Neural cell (in vitro differentiated cells): ENCODE measurements at regions not wholly inside any gene's neighbourhood (a gene's known extent, or its start where the extent isn't known, plus 50 kb on each side); places are given as distances from the start of the nearest gene placed in this dataset.

ENCODE experiments used
- H2AFZ ChIP-seq: fragments of 200-600, 300-800 bp; sonication (generic), shearing (Covaris generic); 2 replicates; pipeline ENCODE4 v1.6.0; 2014; ENCODE audit warnings: low read depth, mild to moderate bottlenecking, antibody characterized with exemption, low read length, moderate library complexity
- H3F3A ChIP-seq: fragments of 200-600 bp; shearing (Covaris generic); 2 replicates; pipeline ENCODE4 v1.6.1; 2016; ENCODE audit warnings: mild to moderate bottlenecking, moderate library complexity, mixed read lengths, antibody characterized with exemption, low read length; ENCODE audit not compliant: insufficient read depth, poor library complexity, severe bottlenecking
- H3K27ac ChIP-seq: fragments of 200-600, 300-800 bp; sonication (generic), shearing (Covaris generic); 2 replicates; pipeline ENCODE4 v1.5.1; 2014; ENCODE audit warnings: mild to moderate bottlenecking, low read length, moderate library complexity
- H3K27me3 ChIP-seq: fragments of 300-800, 200-600 bp; sonication (generic), shearing (Covaris generic); 2 replicates; pipeline ENCODE4 v1.6.0; 2014; ENCODE audit warnings: mild to moderate bottlenecking, low read depth, low read length, moderate library complexity; ENCODE audit not compliant: insufficient read depth
- H3K36me3 ChIP-seq: fragments of 300-800, 200-600 bp; sonication (generic), shearing (Covaris generic); 2 replicates; pipeline ENCODE4 v1.5.1; 2014; ENCODE audit warnings: mild to moderate bottlenecking, antibody characterized with exemption, low read length, moderate library complexity; ENCODE audit not compliant: insufficient read depth
- H3K4me2 ChIP-seq: fragments of 300-800, 200-600 bp; sonication (generic), shearing (Covaris generic); 2 replicates; pipeline ENCODE4 v1.6.0; 2014; ENCODE audit warnings: mild to moderate bottlenecking, low read length
- H3K4me3 ChIP-seq: fragments of 300-800, 200-600 bp; sonication (generic), shearing (Covaris generic); 2 replicates; pipeline ENCODE4 v1.5.1; 2014; ENCODE audit warnings: mild to moderate bottlenecking, low read length, moderate library complexity
- H3K79me2 ChIP-seq: fragments of 200-600 bp; shearing (Covaris generic); replicated peaks from 2 replicates; pipeline ENCODE4 v1.6.0; 2014; ENCODE audit warnings: mild to moderate bottlenecking, low read length, moderate library complexity; ENCODE audit not compliant: insufficient read depth
- H3K9ac ChIP-seq: fragments of 300-800, 200-600 bp; sonication (generic), shearing (Covaris generic); 2 replicates; pipeline ENCODE4 v1.6.1; 2016; ENCODE audit warnings: mild to moderate bottlenecking, low read length, mixed read lengths
- H3K9me2 ChIP-seq: fragments of 200-600 bp; shearing (Covaris generic); 2 replicates; pipeline ENCODE4 v1.6.1; 2016; ENCODE audit warnings: mild to moderate bottlenecking, low read length, mixed read lengths; ENCODE audit not compliant: insufficient read depth
- H3K9me3 ChIP-seq: fragments of 200-600, 300-800 bp; sonication (generic), shearing (Covaris generic); 2 replicates; pipeline ENCODE4 v1.6.1; 2016; ENCODE audit warnings: mild to moderate bottlenecking, mixed run types, low read length, moderate library complexity, mixed read lengths
- H4K20me1 ChIP-seq: fragments of 200-600 bp; shearing (Covaris generic); 2 replicates; pipeline ENCODE4 v1.6.1; 2016; ENCODE audit warnings: mild to moderate bottlenecking, mixed run types; ENCODE audit not compliant: insufficient read depth
- EP300 ChIP-seq: fragments of 450-650 bp; conservative IDR thresholded peaks from 2 replicates; pipeline ENCODE4 v1.6.1; 2014; ENCODE audit warnings: antibody characterized with exemption, mild to moderate bottlenecking, moderate library complexity; ENCODE audit not compliant: poor library complexity, severe bottlenecking
- EZH2 ChIP-seq: fragments of 200-600, 300-800 bp; shearing (Covaris generic), sonication (generic); IDR thresholded peaks from 2 replicates; pipeline ENCODE4 v1.6.1; 2014; ENCODE audit warnings: antibody characterized with exemption, low read length, borderline replicate concordance, mild to moderate bottlenecking; ENCODE audit not compliant: insufficient read depth, poor library complexity, severe bottlenecking
- MXI1 ChIP-seq: fragments of 450-650 bp; conservative IDR thresholded peaks from 2 replicates; pipeline ENCODE4 v1.6.1; 2014; ENCODE audit warnings: antibody characterized with exemption, mild to moderate bottlenecking; ENCODE audit not compliant: poor library complexity, severe bottlenecking
- POLR2AphosphoS5 ChIP-seq: IDR thresholded peaks from 2 replicates; pipeline ENCODE4 v1.6.1; 2012
- RAD21 ChIP-seq: fragments of 450-650 bp; conservative IDR thresholded peaks from 2 replicates; pipeline ENCODE4 v1.6.1; 2014; ENCODE audit warnings: antibody characterized with exemption, mild to moderate bottlenecking, moderate library complexity
- SMC3 ChIP-seq: fragments of 450-650 bp; conservative IDR thresholded peaks from 2 replicates; pipeline ENCODE4 v1.6.1; 2014; ENCODE audit warnings: antibody characterized with exemption, mild to moderate bottlenecking, moderate library complexity; ENCODE audit not compliant: poor library complexity
- TAF1 ChIP-seq: IDR thresholded peaks from 2 replicates; pipeline ENCODE4 v1.6.1; 2012; ENCODE audit warnings: low read depth
- TF ChIP-seq, protein P1 (sequence below): fragments of 450-650 bp; IDR thresholded peaks from 2 replicates; pipeline ENCODE4 v1.5.1; 2014; ENCODE audit warnings: antibody characterized with exemption, mild to moderate bottlenecking, moderate library complexity; ENCODE audit not compliant: poor library complexity, severe bottlenecking
- TF ChIP-seq, protein P2 (sequence below): IDR thresholded peaks from 2 replicates; pipeline ENCODE4 v1.6.1; 2012; ENCODE audit warnings: borderline replicate concordance

DNA sequence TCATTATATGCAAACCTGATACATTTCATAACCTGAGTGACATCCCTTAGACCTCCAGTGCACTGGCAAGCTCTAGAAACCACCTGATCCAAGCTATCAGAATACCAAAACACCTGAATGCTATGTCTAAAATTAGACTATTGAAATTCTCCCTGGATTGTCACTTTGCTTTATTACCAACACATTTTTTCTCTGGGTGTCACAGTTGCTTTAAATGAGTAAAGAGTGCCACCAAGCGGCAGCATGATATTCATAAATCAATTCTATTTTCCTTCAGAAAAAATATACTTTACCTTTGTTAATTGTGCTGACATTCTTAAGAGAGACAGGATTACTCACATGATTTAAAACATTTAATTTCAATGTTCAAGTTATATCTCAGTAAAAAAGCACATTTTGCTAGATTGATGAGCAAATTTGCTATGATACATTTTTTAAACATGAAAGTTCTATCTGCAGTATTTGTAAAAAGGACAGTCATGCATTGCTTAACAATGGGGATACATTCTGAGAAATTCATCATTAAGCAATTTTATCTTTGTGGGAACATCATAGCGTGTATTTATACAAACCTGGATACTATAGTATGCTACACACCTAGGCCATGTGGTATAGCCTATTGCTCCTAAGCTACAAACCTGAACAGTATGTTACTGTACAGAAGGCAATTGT, 338.4 kb upstream of the SLC39A10 start:
- peak overlapping the region; percentile 47 for H3K27ac ChIP-seq
- no peak for TF ChIP-seq TAF1
- TF ChIP-seq POLR2AphosphoS5 = no peak
- TF ChIP-seq, protein P1, sequence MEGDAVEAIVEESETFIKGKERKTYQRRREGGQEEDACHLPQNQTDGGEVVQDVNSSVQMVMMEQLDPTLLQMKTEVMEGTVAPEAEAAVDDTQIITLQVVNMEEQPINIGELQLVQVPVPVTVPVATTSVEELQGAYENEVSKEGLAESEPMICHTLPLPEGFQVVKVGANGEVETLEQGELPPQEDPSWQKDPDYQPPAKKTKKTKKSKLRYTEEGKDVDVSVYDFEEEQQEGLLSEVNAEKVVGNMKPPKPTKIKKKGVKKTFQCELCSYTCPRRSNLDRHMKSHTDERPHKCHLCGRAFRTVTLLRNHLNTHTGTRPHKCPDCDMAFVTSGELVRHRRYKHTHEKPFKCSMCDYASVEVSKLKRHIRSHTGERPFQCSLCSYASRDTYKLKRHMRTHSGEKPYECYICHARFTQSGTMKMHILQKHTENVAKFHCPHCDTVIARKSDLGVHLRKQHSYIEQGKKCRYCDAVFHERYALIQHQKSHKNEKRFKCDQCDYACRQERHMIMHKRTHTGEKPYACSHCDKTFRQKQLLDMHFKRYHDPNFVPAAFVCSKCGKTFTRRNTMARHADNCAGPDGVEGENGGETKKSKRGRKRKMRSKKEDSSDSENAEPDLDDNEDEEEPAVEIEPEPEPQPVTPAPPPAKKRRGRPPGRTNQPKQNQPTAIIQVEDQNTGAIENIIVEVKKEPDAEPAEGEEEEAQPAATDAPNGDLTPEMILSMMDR = peak; percentile 92
- TF ChIP-seq EP300 = peak; percentile 78
- TF ChIP-seq, protein P2, sequence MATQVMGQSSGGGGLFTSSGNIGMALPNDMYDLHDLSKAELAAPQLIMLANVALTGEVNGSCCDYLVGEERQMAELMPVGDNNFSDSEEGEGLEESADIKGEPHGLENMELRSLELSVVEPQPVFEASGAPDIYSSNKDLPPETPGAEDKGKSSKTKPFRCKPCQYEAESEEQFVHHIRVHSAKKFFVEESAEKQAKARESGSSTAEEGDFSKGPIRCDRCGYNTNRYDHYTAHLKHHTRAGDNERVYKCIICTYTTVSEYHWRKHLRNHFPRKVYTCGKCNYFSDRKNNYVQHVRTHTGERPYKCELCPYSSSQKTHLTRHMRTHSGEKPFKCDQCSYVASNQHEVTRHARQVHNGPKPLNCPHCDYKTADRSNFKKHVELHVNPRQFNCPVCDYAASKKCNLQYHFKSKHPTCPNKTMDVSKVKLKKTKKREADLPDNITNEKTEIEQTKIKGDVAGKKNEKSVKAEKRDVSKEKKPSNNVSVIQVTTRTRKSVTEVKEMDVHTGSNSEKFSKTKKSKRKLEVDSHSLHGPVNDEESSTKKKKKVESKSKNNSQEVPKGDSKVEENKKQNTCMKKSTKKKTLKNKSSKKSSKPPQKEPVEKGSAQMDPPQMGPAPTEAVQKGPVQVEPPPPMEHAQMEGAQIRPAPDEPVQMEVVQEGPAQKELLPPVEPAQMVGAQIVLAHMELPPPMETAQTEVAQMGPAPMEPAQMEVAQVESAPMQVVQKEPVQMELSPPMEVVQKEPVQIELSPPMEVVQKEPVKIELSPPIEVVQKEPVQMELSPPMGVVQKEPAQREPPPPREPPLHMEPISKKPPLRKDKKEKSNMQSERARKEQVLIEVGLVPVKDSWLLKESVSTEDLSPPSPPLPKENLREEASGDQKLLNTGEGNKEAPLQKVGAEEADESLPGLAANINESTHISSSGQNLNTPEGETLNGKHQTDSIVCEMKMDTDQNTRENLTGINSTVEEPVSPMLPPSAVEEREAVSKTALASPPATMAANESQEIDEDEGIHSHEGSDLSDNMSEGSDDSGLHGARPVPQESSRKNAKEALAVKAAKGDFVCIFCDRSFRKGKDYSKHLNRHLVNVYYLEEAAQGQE = no peak
- TF ChIP-seq EZH2 = no peak
- TF ChIP-seq RAD21 = peak; percentile 98
- no peak for TF ChIP-seq MXI1
- peak; percentile 92 for TF ChIP-seq SMC3
- H3K27me3 ChIP-seq = no peaks in the 10 kb centered on the region
- peaks cover 2% of the 10 kb centered on the region for H3F3A ChIP-seq
- H3K9ac ChIP-seq = no peak overlapping the region
- H3K9me2 ChIP-seq = no peaks in the 10 kb centered on the region
- H3K4me3 ChIP-seq = no peak overlapping the region
- no peaks in the 10 kb centered on the region for H3K79me2 ChIP-seq
- no peaks in the 10 kb centered on the region for H4K20me1 ChIP-seq
- H3K36me3 ChIP-seq = no peaks in the 10 kb centered on the region
- no peak overlapping the region for H2AFZ ChIP-seq
- no peak overlapping the region for H3K4me2 ChIP-seq
- peaks cover under 1% of the 10 kb centered on the region for H3K9me3 ChIP-seq

DNA sequence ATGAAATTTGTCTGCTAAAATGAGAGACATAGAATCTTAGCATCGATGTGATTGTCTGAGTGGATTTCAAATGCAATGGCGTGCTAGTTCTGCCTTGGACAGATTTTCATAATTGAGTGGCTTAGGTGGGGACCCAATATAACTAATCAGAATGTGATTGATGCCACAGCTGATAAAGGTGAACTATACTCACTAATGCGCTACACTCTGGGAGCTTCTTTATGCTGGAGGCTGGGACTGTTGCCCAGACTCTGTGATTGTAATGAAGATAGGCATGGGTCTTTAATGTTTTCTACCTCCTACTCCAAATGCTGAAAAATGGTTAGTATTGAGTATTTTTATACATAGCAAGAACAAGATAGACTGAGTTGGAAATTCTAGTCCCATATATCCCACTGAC, 339.5 kb upstream of the SLC39A10 start:
- no peak overlapping the region for H3K4me3 ChIP-seq
- no peaks in the 10 kb centered on the region for H4K20me1 ChIP-seq
- H3K9ac ChIP-seq = no peak overlapping the region
- no peaks in the 10 kb centered on the region for H3K9me2 ChIP-seq
- TF ChIP-seq, protein P1 = no peak
- no peak for TF ChIP-seq POLR2AphosphoS5
- no peak for TF ChIP-seq SMC3
- TF ChIP-seq EP300 = no peak
- no peak for TF ChIP-seq EZH2
- TF ChIP-seq RAD21 = no peak
- H2AFZ ChIP-seq = no peak overlapping the region
- peak overlapping the region; percentile 47 for H3K27ac ChIP-seq
- H3K27me3 ChIP-seq = no peaks in the 10 kb centered on the region
- H3K36me3 ChIP-seq = no peaks in the 10 kb centered on the region
- peaks cover 2% of the 10 kb centered on the region for H3F3A ChIP-seq
- H3K79me2 ChIP-seq = no peaks in the 10 kb centered on the region
- H3K4me2 ChIP-seq = no peak overlapping the region
- H3K9me3 ChIP-seq = no peaks in the 10 kb centered on the region
